KOPT-K1 (cell line): ENCODE measurements at regions not wholly inside any gene's neighbourhood (a gene's known extent, or its start where the extent isn't known, plus 50 kb on each side); places are given as distances from the start of the nearest gene placed in this dataset.
"Not testable (repeated sequence)": the region's sequence is repeated elsewhere in the genome, so short reads cannot be mapped to it uniquely, and the experiment has no call there.

Experiments used
- H3K27ac ChIP-seq: fragments of 200-600 bp; sonication (generic); 2 replicates; pipeline ENCODE4 v1.5.1; 2016; ENCODE audit warnings: antibody characterized with exemption, mild to moderate bottlenecking, low read depth, low read length; ENCODE audit not compliant: poor library complexity, severe bottlenecking
- H3K36me3 ChIP-seq: fragments of 200-600 bp; sonication (generic); 2 replicates; pipeline ENCODE4 v1.5.1; 2017; ENCODE audit warnings: antibody characterized with exemption, mild to moderate bottlenecking, low read length, moderate library complexity; ENCODE audit not compliant: insufficient read depth
- H3K9me3 ChIP-seq: fragments of 200-600 bp; sonication (generic); 2 replicates; pipeline ENCODE4 v1.5.1; 2017; ENCODE audit warnings: antibody characterized with exemption, low read length, mild to moderate bottlenecking; ENCODE audit not compliant: insufficient read depth, poor library complexity, severe bottlenecking

DNA sequence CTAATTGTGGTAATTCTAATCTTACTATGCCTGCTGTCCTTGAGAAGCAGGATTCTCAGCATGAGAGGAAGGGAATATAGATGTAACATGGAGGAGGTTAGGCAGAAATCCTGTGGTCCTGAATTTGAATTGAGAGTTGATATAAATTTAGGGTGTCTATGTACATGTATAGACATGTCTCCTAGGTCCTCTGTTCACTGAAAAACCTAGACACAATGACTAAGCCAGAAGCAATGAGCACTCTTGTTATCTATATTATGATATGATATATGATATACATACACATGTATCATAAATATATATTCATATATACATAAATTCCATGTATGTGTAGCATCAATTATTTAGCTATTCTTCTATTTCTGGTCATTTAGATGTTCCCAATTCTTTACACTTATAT is 173.3 kb upstream of the MKLN1 start:
- Histone ChIP-seq H3K9me3 (no peaks in the 10 kb centered on the region), H3K27ac (no peak overlapping the region), H3K36me3 (no peaks in the 10 kb centered on the region)

DNA sequence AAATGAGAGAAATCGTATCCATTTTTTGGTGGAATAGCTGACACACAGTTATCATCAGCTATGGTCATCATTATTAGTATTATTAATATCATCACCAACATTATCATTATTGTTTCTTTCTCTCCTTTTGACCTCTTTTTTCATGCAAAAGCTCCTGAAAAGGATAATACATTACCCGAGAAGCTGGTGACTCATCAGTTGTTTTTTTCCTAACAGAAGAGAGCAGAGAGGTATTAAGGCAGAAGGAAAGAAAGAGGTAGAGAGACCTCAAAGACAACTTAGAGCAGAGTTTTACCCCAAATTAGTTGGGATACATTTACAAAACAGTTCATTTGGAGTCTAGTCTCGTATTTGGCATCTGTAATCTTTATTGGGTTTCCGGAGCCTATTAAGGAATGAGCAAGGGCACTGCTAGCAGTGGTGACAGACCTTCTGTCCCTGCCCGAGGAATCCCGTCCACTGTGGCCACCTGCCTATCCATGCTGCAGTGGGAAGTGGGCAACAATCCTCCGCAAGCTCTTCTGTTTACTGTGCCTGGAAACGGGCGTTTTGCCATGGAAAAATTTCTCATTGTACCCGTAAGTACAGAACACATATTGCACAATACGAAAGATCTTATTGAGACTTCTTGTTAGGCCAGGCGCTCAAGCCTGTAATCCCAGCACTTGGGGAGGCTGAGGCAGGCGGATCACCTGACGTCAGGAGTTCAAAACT is 170.0 kb upstream of the MKLN1 start:
- no peak overlapping the region for H3K27ac ChIP-seq
- no peaks in the 10 kb centered on the region for H3K36me3 ChIP-seq

DNA sequence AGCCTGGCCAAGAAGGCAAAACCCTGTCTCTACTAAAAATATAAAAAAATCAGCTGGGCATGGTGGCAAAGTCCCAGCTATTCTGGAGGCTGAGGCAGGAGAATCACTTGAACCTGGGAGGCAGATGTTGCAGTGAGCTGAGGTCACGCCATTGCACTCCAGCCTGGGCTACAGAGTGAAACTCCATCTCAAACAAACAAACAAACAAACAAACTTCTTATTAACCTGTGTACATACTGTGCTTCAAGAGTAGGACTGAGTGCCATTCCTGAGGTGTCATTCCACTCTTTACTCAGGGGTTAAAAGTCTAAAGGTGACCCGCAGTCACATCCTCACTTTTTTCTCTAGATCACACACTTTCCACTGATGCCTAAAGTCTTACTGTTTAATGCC is 169.4 kb upstream of the MKLN1 start:
- not testable (repeated sequence) for H3K36me3 ChIP-seq, H3K9me3 ChIP-seq, H3K27ac ChIP-seq

More for the DNA sequence above, 170.0 kb upstream of the MKLN1 start:
- no peaks in the 10 kb centered on the region for H3K9me3 ChIP-seq

DNA sequence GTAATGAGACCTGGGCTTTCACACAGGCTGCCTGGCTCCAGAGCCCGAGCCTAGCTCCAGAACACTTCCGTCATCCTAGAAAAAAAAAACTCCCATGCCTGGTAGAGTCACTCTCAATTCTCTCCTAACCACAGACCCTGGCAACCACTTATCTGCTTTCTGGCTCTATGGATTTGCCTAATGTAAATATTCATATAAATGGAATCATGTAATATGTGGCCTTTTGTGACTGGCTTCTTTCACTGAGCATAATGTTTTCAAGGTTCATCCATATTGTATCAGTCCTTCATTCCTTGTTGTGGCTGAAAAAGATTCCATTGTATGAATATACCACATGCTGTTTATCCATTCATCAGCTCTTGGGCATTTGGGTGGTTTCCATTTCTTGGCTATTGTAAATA is 167.7 kb upstream of the MKLN1 start:
- Histone ChIP-seq H3K9me3 (no peaks in the 10 kb centered on the region), H3K27ac (no peak overlapping the region), H3K36me3 (no peaks in the 10 kb centered on the region)

DNA sequence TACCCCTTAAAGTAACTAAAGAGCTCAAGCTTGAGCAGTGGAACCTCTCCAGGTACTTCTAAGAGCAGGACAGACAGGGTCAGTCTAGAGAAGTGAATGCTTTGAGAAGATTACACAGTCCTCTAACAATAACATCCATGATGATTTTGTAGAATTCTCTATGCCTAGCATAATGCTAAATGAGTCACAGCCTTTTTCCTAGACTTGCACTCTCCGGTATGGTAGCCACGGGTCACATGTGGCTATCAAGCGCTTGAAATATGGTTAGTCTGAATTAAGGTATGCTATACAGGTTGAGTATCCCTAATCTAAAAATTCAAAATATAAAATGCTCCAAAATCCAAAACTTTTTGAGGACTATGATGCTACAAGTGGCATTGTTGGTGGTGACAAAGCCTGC is 166.6 kb upstream of the MKLN1 start:
- Histone ChIP-seq H3K36me3 (no peaks in the 10 kb centered on the region), H3K27ac (no peak overlapping the region), H3K9me3 (no peaks in the 10 kb centered on the region)

DNA sequence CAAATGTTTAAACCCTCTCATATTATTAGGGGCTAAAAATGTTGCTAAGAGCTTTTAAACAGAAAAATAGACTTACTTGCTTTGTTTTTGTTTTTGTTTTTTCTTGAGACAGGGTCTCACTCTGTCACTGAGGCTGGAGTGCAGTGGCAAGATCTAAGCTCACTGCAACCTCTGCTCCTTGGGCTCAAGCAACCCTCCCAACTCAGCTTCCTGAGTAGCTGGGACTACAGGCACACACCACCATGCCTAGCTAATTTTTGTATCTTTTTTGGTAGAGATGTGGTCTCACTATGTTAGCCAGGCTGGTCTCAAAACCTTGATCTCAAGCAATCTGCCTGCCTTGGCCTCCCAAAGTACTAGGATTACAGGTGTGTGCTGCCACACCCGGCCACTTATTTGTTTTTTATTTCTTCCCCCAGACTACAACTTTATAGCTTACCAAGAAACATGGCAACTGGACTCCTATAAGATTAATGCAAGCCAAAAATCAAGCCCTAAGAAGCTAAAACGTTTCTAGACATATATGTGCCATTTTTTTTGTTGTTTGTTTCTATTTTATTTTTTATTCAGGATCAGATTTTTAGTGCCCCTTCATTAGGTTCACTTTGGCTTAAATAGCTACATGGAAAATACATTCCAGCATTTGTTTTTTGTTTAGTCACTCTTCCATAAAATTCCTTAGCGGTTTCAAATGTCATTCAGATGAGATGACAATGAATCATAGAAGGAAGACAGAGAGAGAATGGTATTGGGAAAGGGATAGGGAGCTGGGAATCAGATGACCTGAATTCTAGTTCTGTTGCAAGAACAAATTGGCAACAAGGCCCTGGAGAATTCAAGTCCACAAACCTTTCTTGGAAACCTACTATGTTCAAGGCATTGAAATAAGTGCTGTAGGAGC is 163.4 kb upstream of the MKLN1 start:
- Histone ChIP-seq H3K27ac (no peak overlapping the region), H3K9me3 (no peaks in the 10 kb centered on the region), H3K36me3 (no peaks in the 10 kb centered on the region)

DNA sequence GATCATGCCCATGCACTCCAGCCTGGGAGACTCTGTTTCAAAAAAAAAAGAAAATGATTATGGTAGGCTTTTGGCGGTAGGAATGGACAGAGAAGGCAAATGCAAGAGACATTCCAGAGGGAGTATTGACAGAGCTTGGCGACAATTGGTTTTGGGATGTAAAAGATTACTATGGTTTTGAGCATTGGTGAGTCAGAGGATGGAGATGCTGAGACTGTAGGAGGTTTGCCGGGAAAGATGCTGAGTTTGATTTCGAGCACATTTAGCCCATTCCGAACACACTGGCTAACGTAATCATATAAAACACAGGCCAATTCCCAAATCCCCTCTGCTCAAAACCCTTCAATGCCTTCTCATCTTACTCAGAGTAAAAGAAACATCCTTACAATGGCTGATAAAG is 161.6 kb upstream of the MKLN1 start:
- H3K36me3 ChIP-seq: no peaks in the 10 kb centered on the region
- H3K27ac ChIP-seq: no peak overlapping the region
- no peaks in the 10 kb centered on the region for H3K9me3 ChIP-seq

DNA sequence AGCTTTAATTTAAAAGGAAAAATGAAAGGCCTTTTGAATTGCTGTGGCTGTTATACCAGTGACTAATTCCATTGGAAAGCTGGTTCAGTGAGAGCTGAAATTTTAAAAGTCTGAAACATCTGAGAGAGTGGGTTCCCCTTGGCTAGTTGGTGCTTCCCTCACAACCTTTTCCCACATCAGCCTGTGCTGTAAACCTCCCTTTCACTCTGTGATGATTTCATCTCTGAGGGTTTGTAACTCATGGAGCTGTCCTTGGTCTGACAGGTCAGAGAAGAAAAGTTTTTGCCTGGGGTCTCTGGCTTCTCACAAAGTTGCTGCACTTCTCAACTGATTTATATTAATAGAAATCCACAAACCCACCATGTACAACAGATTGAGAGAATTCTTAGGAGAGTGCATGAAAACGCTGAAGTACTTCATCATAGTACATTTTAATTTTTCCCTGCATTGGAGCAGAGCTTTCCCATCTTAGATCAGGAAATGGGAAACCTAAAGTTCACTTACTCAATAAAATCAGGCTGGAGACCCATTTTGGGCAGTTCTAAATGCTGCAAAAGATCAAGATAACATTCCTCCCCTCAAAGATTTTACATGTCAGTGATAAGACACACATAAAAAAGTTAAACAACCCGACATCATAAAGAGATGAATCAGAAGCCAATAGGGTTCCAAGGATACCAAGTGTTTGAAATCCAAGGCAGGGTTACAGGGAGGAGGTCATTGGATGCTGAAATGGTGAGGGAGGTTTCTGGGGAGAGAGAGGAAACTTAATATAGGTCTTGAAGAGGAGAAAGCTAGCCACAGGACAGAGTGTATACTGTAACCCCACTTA is 157.0 kb upstream of the MKLN1 start:
- H3K27ac ChIP-seq: no peak overlapping the region
- no peaks in the 10 kb centered on the region for H3K36me3 ChIP-seq
- no peaks in the 10 kb centered on the region for H3K9me3 ChIP-seq

DNA sequence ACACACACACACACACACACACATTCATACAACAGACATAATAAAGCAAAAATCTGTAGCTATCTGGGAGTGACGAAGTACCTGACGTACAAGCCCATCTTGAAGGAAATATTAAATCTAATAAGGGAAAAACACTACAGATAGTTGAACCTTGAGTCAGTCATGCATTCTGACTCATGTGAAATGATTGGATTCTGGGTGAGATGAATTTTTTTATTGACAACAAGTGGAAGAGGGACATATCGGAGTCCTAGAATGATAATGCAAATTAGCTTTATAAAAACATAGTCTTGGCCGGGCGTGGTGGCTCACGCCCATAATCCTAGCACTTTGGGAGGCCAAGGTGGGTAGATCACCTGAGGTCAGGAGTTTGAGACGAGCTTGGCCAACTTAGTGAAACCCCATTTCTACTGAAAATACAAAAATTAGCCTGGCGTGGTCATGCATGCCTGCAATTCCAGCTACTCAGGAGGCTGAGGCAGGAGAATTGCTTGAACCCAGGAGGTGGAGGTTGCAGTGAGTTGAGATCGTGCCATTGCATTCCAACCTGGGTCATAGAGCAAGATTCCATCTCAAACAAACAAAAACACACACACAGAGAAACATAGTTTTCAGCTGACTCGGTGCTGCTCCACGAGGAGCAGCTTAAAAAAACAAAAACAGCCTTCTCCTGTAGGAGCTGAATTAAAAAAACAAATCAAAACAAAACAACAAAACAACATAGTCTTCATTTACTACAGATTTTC is 154.4 kb upstream of the MKLN1 start:
- H3K9me3 ChIP-seq: no peaks in the 10 kb centered on the region
- no peak overlapping the region for H3K27ac ChIP-seq
- H3K36me3 ChIP-seq: no peaks in the 10 kb centered on the region

DNA sequence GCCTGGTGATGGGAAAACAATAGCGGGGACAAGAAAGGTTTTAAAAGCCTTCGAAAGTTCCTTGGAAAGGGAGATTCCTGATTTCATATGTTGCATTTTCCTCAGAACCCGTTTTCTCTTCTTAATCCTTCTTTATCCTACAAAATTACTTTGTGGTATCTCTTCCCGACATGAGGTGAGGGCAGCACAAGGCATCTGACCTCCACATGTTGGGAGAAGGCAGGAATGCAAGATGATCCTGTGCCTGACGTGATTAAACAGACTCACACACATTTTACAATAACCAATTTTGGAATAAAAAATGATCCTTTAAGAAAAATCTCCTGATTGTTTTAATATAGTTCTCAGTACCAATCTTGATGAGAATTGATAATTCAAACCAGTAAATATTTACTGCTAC is 153.3 kb upstream of the MKLN1 start:
- H3K36me3 ChIP-seq: no peaks in the 10 kb centered on the region
- no peaks in the 10 kb centered on the region for H3K9me3 ChIP-seq
- H3K27ac ChIP-seq: no peak overlapping the region

DNA sequence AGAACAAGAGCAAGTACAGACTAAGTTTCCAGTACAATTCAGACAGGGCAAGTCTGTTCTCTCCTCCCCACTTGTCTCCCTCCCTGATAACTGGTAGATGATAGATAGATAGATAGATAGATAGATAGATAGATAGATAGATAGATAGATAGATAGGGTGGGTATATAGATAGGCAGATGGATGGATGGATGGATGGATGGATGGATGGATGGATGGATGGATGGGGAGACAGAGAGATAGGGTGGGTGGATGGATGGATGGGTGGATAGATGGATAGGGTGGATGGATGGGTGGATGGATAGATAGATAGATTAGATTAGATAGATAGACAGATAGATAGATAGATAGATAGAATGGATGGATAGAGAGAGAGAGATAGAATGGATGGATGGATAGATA is 152.8 kb upstream of the MKLN1 start:
- Histone ChIP-seq H3K36me3 (no peaks in the 10 kb centered on the region), H3K9me3 (no peaks in the 10 kb centered on the region), H3K27ac (no peak overlapping the region)

DNA sequence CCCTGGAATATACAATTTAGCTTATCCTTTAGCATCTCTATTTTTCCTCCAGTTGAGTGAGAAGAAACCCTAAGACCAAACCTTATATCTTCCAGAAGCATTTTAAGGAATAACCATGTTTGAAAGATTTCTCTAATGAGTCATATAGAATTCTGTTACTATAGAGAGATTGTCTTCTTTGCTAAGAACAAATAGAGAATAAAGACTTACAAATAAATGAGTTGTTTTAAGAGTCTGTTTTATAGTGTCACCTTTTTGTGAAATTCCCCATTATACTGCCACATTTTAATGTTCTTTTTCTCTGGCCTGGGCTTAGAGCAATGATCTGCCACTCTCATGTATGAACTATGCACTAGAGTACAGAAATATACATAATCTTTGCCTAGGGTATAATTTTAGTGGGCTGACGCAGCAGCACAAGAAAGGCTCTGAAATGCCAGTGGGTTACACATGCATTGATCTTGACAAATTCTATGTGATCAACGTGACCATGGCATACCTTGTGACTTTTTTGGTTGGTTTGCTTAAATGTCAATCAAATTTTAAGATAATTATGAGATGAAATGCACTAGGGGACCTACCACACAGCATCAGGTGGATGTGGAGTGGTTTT is 145.1 kb upstream of the MKLN1 start:
- Histone ChIP-seq H3K36me3 (no peaks in the 10 kb centered on the region), H3K27ac (no peak overlapping the region)

DNA sequence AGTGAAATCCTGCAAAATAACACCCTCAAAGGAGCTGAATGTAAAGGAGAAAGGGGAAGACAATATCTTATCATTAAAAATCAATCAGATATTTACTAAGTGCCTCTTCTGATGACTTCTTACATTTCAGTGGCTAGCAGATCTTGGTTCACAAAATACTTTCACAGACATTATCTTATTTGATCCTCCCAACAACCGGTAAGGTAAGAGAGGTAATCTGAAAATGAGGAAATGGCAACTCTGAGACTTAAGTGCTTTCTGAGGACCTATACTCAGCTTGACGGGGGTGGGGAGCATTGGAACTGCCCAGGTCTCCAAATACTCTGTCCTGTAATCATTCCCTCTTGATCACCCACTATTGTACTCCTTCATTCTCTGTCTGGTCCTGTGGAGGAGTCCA is 144.6 kb upstream of the MKLN1 start:
- no peaks in the 10 kb centered on the region for H3K9me3 ChIP-seq
- no peak overlapping the region for H3K27ac ChIP-seq
- H3K36me3 ChIP-seq: no peaks in the 10 kb centered on the region

More for the DNA sequence above, 145.1 kb upstream of the MKLN1 start:
- no peaks in the 10 kb centered on the region for H3K9me3 ChIP-seq

DNA sequence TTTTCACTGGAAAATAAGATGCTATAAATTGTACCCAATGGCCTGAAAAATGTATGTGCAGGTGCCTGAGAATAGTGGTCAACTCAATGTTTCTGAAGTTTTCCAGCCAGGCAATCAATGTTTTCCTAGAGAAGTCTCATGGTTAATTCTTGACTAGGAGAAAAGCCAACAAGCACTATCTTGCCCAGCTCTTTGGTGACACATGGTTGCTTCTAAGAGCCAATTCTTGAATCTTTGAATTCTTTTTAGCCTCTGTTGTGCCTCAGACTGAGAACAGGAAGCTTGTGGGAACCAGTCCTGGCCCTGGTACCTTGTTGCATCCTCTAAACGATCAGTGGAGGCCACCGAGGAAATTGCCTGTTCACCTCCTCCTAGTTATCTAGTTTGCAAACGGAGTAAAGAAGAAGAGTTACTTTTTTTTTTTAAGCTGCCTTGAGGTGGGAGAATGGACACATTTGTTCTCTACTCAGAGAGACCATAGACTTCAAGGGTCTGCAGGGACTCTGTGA is 144.0 kb upstream of the MKLN1 start:
- H3K27ac ChIP-seq: no peak overlapping the region
- H3K36me3 ChIP-seq: no peaks in the 10 kb centered on the region
- no peaks in the 10 kb centered on the region for H3K9me3 ChIP-seq
